GM12878 (cell line): ENCODE measurements at regions not wholly inside any gene's neighbourhood (a gene's known extent, or its start where the extent isn't known, plus 50 kb on each side); places are given as distances from the start of the nearest gene placed in this dataset.

ENCODE experiments used
- E4F1 ChIP-seq: fragments of 450-650 bp; IDR thresholded peaks from 2 replicates; pipeline ENCODE4 v1.6.1; 2018; ENCODE audit warnings: borderline replicate concordance, mild to moderate bottlenecking; ENCODE audit not compliant: partially characterized antibody
- PKNOX1 ChIP-seq: fragments of 450-650 bp; IDR thresholded peaks from 2 replicates; pipeline ENCODE4 v1.6.1; 2016; ENCODE audit warnings: mild to moderate bottlenecking
- PRDM15 ChIP-seq: fragments of 450-650 bp; formaldehyde crosslinking; IDR thresholded peaks from 2 replicates; pipeline ENCODE4 v1.4.0; 2020; ENCODE audit warnings: mild to moderate bottlenecking, moderate library complexity
- SIX5 ChIP-seq: IDR thresholded peaks from 2 replicates; pipeline ENCODE4 v1.6.1; 2011; ENCODE audit warnings: mild to moderate bottlenecking, low read depth, low read length, moderate library complexity; ENCODE audit not compliant: severe bottlenecking
- ZNF274 ChIP-seq: IDR thresholded peaks from one replicate; pipeline ENCODE4 v1.8.0; 2011; ENCODE audit not compliant: insufficient read length, insufficient read depth

GRCh38 chr15:97652041-97652440, 308.5 kb upstream of the ARRDC4 start (continued):
- no peak for TF ChIP-seq PRDM15 (CRISPR knock-in tag)
- no peak for TF ChIP-seq PKNOX1
- no peak for TF ChIP-seq E4F1
- no peak for TF ChIP-seq SIX5
- TF ChIP-seq ZNF274 = no peak
- TF ChIP-seq, all 136 proteins: peak for 0
